Stimulated activated CD4-positive, alpha-beta T cell treated with anti-CD3 and anti-CD28 coated beads, Interleukin-1b, Interleukin-23, amount 100 ng/mL, for 24 hours (primary cell): ENCODE measurements at regions not wholly inside any gene's neighbourhood (a gene's known extent, or its start where the extent isn't known, plus 50 kb on each side); places are given as distances from the start of the nearest gene placed in this dataset.

ENCODE experiments used
- DNase-seq, 4 experiments: peaks; one replicate each; pipeline ENCODE4 v3.0.0-alpha.2; 2020; ENCODE audit warnings: low read depth in 4 of 4, low spot score in 1 of 4

DNA sequence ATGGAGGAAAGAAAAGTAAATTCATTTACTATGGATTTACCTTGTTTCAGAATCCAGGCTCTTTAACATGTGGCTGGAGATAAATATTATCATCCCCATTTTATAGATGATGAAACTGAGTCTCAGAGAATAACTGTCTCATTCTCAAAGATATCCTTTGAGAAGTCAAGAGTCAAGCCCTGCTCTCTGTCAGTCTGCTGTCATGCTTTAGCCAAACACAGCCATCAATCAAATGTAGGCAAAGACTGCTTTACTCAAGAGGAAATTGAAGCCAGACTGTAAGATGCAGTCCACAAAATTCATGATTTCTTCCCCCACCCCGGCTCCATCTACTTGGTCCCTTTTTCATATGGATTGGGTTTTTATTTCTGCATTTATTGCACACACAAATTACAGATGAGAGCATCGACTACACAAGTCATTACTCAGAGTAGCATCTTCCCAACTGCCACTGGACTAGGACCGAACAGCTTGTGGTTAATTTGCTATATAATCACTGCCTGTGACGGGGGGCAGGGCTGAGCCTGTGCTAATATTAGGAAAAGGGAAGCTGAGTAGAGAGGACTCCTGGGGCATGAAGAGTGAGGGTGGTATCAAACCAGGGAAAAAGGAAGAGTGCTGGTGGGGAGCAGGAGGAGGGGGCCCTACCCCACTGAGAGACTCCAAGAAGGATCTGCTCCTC, 102.7 kb upstream of the TOP1 start:
- no peak for DNase-seq

DNA sequence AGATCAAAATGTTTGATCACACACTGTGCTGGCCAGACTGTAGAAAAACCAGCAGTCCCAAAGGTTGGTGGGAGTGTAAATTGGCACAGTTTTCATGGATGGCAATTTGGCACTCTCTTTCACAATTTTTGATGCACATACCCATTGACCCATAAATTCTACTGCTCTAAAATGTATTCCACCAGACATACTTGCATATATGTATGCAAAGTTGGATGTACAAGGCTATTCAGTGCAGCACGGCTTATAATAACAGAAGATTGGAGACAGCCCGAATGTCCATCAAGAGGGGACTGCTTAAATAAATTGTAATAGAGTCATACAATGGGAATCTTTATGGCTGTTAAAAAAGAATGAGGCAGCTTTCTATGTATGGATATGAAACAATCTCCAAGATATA, 101.7 kb upstream of the TOP1 start:
- no peak for DNase-seq

DNA sequence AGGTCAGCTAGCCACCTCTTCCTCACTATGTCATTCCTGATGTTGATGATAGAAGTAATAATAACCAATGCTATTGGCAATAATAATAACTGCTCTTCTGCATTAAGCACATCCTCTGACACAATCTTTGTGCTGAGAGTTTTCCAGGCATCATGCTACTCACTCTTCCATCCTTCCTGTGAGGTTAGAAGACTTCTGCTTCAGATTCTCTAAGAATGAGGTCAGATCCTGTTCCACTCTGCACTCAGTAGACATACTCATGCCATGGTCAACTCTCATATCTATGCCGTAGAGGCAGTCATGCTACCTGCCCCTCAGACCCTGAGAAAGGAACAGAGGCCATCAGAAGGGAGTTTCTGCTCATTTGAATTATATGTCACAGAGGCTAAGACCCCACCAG, 98.1 kb upstream of the TOP1 start:
- DNase-seq: no peak

DNA sequence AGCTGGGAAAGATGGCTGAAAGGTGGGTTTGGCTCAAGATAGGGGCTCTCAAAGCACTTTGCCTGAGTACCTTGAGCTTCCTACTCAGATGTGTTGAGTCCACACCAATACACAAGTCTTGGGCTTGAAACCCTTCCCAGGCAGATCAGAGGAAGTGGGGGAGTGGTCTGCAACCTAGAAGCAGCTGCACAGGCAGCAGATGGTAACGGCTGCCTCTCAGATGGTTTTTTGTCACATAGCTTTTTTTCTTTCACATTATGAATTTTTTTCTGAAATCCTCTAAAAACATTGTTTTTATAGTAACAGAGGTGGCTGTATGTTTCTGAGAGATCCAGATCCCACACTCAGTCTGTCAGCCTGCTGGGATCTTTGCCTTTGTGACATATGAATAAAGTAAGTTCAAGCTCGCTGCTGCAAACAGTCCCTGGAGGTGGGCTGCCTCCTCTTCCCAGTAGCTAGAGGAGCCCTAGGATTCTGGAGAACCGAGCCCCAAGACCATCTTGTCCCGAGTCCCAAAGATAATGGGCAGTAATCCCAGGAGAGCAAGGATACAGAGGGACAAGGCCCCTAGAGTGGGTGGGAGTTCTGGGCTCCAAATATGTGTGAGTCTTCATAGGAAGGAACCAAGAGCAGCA, 97.1 kb upstream of the TOP1 start:
- no peak for DNase-seq

DNA sequence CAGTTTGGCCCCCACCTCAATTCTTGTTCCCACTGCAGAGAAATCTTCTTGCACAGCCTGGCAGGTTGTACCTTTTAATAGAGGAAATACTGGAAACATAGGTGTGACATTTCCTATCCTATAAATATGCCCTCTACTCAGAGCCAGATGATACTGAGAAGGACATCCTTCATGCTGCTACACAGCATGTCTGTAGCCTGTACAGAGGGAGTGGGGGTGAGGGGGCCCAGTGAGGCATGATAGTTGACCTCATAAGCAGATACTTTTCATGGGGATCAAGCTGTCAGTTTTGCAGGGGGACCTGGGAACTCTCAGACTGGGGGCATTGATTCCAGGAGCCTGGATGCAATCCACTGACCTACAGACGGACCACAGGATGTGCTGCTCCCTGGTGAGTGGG, 96.2 kb upstream of the TOP1 start:
- DNase-seq: no peak

DNA sequence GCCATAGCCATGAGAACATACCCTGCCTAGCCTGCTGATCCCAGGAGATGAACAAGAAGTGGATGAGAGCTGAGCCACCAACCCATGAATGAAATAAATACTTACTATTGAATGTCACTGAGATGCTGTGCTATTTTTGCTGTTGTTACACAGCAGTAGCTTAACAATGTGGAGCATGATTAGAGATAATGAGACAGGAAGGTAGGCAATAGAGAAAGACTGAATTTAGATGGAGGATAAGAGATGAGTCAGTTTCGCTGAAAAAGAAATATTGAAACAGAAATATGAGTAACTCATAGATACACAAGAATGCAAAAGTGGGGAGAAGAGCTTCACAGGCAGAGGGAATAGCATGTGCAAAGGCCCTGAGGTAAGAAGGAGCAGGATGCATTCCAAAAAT, 94.9 kb upstream of the TOP1 start:
- no peak for DNase-seq

DNA sequence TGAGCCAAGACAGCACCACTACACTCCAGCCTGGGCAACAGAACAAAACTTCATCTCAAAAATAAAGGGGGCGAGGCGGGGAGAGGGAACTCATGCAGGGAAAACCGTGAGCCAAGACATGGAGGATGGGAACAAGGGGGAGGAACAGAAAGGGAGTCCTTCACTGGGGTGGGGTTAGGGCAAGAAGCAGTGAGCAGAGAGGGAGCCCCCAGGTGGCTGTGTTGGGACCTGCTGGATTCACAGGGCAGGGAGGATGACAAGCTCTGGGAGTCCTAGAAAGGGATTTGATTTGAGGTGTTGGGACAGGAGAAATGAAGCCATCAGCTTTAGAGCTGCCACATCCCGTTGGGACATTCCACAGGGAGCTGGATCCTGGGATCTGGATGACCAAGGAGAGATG, 90.6 kb upstream of the TOP1 start:
- no peak for DNase-seq

DNA sequence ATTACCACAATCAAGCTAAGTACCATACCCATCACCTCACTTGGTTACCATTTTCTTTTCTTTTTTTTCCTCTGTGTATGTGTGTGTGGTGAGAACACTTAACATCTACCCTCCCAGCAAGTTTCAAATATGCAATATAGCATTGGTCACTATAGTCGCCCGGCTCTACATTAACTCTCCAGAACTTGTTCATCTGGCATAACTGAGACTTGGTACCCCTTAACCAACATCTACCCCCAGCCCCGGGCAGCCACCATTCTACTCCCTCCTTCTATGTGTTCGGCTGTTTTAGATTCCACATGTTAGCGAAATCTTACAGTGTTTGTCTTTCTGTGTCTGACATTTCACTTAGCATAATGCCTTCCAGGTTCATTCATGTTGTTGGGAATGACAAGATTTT, 89.0 kb upstream of the TOP1 start:
- DNase-seq: no peak

DNA sequence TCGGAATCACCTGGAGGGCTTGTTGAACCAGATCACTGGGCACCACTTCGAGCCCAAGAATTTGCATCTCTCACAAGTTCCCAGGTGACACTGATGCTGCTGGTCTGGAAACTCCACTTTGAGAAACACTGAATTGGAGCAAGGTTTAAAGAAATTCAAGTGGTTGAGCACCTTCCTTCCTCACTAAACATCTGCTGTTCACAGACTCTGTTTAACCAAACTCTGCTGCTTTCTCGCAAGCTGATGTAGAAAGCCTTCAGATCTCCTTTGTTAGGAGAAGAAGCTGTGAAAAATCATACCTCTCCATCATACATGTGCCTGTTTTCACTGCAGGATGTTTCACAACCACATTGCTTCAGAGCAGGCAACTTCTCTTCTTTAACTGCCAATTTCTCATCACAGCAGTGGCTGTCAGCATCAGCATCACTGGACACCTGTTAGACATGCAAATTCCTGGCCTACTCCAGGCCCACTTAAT, 87.5 kb upstream of the TOP1 start:
- no peak for DNase-seq

DNA sequence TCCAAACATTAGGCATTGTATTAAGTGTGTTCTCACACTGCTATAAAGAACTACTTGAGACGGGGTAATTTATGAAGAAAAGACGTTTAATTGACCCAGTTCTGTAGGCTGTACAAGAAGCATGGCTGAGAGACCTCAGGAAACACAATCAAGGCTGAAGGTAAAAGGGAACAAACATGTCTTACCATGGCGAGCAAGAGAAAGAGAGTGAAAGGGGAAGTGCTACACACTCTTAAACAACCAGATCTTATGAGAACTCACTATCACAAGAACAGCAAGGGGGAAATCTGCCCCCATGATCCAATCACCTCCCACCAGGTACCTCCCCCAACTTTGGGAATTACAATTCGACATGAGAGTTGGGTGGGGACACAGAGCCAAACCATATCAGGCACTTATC, 86.6 kb upstream of the TOP1 start:
- DNase-seq: no peak

DNA sequence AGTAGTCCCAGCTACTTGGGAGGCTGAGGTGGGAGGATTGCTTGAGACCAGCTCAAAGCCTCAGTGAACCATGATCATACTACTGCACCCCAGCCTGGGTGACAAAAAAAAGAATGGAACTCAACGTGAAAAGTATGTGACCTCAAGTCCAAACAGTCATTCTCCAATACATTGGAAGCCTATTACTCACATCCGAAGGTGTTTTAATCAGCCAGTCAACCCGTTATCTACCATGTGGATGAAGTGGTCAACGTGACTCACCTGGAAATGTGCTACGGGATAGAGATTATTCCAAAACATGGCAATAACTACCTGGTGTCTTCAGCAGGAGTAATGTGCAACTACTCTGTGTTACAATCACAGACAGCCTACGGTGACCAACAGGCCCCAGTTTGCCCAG, 85.8 kb upstream of the TOP1 start:
- no peak for DNase-seq

DNA sequence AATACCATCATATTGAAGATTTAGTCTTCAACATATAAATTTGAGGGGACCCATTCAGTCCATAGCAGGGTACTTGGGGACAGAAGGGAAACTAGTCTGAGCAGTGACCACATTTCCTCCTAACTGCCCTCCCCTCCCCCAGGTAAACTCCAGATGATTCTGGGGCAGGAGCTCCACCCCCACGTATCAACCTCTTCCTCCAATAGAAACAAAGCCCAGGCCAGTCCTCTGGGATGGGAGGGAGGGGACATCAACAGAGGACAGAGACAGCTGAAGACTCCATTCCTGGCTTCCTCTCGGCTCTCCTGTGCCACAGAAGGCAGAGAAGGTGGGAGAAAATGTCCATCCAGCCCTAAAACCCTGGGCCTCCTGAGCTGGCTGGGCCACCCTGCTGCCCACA, 85.0 kb upstream of the TOP1 start:
- no peak for DNase-seq

DNA sequence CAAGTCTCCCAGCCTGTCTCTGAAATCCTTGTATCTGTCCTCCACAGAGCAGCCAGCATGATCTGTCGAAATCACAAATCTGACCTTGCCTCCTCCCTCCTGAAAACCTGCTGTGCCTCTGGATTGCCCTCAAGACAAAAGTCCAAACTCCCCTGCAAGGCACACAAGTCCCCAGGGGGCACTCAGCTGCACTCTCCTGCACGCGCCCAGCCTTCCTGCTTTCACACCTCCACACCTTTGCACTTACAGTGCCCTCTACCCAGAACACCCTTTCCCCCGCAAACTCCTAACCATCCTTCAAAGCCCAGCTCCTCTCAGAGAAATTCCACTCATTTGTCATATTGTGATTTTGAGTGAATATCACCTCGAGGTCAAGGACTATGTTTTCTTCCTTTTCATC, 83.4 kb upstream of the TOP1 start:
- no peak for DNase-seq

DNA sequence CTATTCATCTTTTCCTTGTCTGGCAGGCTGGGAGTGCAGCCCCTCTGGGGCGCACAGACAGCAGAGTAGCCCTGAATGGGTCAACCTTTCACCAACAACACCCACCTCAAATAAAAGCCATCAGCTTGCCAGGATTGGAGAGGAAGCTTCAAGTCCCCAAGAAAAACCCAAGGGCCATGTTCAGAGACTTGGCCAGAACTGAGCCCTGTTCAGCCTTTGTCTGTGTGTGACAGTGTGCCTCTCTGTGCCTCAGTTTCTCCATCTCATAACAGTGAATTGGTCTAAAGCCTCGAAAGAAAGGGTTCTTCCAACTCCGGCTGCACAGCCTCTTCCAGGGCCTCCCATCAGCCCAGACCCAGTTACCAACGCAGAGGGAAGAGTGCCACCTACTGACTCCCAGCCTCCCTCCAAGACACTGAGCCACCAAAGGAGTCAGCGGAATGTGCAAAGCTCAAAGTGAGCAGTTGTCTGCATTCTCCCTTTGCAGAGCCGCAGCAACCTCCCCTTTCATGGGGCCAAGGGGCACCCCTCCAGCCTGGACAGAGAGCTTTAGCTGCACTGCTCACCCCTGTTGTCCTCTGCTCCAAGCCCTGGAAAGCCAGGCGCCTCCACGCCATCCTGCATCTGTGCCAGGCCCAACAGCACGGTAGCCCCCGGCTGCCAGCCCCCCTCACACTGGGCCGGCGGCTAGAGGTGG, 82.7 kb upstream of the TOP1 start:
- no peak for DNase-seq

DNA sequence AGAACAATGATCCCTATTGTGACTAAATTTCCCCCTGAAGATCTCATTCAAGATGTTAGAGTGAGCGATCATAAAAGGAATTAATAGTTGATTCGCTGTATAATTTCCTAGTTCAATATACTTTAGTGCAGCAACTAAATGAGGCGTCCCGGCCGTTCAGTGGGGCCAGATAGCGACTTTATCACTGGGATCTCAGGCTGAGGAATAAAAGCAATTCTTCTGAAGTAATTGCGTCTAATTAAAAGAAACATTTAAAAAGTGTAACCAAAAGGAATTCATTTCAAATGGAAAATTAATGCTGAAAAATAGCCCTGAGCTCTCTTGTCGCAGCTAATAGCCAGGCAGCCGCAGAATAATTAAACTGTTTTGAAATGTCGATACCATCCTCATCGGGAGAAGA, 82.2 kb upstream of the TOP1 start:
- DNase-seq: no peak

DNA sequence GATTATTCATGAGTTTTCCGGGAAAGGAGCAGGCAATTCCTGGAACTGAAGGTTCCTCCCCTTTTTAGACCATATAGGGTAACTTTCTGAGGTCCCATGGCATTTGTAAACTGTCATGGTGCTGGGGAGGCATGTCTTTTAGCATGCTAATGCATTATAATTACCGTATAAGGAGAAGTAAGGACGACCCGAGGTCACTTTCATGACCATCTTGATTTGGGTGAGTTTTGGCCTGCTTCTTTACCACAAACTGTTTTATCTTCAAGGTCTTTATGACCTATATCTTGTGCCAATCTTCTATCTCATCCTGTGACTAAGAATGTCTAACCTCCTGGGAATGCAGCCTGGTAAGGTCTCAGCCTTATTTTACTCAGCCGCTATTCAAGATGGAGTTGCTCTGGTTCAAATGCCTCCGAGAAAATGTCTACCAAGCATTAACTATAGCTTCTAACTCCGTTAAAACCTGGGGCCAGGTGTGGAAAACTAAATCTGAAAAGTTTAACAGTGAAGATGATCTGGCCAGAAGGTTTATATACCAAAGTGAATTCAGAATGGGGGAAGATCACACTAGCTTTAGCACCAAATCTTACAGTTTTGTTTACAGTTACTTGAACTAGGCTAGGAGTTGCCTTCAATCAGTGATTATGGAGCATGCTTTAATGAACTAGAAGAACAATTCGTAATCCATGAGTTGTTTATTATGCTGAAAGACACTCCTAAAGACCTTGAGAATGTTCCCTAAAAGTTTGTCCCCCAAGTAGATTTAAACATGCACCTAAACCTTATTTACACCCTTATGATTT, 80.0 kb upstream of the TOP1 start:
- DNase-seq: no peak

DNA sequence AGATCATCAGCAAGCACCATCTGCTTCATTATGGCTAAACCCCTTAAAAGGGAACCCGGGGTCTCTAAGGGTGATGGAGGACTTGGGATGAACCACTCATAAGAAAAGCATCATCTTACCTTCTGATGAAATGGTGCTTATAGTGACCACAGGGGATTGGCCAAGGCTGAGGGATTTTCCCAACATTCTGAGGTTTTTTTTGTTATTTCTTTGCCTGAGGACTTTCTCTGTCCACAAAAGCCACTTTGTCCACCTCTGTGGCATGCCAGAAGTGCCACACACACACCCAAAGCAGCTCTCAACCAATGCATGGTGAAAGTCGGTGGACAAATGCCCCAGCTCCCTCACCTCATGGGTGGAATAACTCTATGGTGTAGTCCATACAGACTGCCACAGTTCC, 79.3 kb upstream of the TOP1 start:
- DNase-seq: no peak

DNA sequence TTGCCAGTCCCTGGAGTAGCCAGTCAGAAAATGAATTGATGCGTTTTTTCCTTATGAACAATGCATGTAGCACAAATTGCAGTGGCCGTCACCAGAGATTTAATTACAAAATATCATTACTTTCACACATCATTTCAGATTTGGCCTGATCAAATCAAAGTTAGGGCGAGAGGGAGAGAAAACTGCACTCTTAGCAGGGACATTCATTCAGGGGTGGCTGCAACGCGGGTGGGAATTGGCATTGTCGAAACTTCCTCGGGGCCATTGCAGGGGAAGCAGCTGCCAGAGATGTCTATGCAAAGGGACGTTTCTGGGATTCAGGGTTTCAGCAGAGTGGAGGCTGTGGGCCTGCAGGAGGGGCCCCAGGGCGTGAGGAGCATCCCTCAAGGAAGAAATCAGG, 76.5 kb upstream of the TOP1 start:
- DNase-seq: no peak

DNA sequence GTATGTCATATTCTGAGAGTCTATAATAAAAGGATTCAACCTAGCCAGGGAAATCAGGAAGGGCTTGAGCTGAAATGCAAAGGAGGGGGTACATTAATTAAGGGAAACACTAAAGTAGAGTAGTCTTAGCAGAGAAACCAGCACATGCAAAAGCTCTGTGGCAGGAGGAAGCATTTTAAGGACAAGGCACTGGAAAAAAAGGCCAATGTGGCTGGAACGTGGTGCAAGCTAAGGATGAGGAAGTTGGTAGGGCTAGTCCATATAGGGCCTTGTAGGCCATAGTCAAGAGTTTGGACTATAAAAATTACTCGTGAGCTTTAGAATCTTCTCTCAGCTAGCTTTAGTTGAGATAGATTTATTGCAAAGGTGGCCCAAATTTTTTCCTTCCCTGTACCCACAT, 75.2 kb upstream of the TOP1 start:
- no peak for DNase-seq

DNA sequence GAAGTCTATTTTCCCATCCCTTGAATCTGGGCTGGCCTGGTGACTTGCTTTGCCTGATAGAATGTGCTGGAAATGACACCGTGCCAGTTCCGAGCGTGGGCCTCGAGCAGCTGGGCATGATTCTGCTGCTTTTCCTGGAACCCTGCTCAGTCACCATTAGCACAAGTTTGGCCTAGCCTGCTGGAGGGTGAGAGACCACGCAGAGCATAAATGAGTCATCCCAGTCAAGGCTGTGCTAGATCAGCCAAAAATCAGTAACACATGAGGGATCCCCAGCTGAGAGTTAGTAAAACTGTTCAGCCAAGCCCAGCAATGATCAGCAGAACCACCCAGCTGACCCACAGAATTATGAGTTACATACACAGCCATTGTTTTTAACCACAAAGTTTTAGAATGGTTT, 74.8 kb upstream of the TOP1 start:
- no peak for DNase-seq

DNA sequence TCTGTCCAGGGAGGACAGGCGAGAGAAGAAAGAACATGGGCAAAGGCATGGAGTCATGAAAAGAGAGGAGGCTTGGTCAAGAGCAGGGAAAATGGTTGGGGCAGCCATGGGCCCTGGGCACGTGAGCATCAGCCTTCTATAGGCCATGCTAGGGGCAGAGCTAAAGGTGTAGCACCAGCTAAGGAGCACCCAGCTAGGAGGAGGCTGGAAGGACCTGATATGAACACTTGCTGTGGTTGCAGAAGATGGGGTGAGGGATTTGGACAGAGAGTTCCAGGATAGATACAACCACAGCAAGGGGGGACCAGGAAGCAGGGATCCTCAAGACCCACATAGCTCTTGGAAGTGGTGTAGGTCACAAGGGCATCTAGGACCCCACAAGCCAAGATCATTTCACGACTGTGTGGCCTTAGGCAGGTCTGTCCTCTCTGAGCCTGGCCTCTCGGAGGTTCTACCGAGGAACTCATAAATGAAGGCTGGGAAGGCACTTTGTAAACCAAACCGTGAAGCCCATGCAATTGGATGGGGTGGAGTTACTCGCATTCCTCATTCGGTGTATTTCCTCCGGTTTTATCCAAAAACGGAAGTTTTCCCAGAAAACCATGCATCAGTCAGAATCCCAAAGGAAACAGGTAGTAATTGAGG, 74.0 kb upstream of the TOP1 start:
- no peak for DNase-seq
